ENCODE measurements at regions not wholly inside any gene's neighbourhood (a gene's known extent, or its start where the extent isn't known, plus 50 kb on each side); places are given as distances from the start of the nearest gene placed in this dataset.
"Not testable (repeated sequence)": the region's sequence is repeated elsewhere in the genome, so short reads cannot be mapped to it uniquely, and the experiment has no call there.

DNA sequence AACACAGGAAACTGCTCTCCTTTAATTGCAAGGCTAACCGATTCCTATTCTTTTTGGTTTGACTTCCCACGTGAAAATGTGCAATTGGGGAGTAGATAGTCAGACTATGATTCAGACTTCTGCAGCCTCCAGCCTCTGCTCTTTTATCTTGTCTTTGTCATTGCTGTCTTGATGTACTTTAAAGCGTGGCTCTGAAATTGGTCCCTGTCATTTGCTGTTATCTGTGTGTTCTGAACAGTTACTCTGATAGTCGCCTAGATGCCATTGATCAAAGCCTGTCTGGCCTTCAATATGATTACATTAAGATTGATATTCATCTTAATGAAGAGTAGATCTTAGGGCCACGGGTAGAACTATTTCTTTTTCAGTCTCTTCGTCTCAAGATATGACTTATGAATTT lies 799.2 kb downstream of the REEP3 start:
- Histone ChIP-seq H3K4me3 (no peak overlapping the region), H3K4me1 (replicated peaks in 1 of 2) (peaks cover 0 to 5% of the 10 kb centered on the region in 2 donors), H3K27ac (no peak overlapping the region)
- ATAC-seq (replicated peaks in 6 of 8): no peak
- in situ Hi-C loops (cut with MboI; ENCODE audit: low pct_unique_long_range_greater_than_20kb in 2 of 9, low sequenced_read_pairs in 9 of 9, unreplicated experiment in 9 of 9): no loop called here
- 0 to 100% (median 77%) methylated on average over 1 to 6 of the region's 6 CpGs for WGBS, 10 experiments

DNA sequence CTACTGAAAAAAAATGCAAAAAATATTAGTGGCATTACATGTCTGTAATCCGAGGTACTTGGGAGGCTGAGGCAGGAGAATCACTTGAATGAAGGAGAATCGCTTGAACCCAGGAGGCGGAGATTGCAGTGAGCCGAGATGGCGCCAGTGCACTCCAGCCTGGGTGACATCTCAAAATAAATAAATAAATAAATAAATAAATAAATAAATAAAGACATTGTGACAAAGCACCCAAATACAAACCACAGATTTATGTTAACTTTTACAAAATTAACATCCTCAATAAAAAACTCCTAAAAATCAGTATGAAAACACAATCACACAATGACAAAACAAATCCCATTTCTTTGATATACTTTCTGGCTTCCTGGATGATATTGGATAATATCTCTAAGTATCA lies 808.3 kb downstream of the REEP3 start:
- no peaks in the 10 kb centered on the region for H3K4me1 ChIP-seq (replicated peaks in 1 of 2)
- no peak overlapping the region for H3K4me3 ChIP-seq
- no peak overlapping the region for H3K27ac ChIP-seq
- ATAC-seq (replicated peaks in 6 of 8): no peak
- WGBS, 10 experiments: 29 to 100% (median 93%) methylated on average over 3 to 5 of the region's 5 CpGs; no CpG with 5 or more reads in 3 of the 10 experiments
- in situ Hi-C loops (cut with MboI; ENCODE audit: low pct_unique_long_range_greater_than_20kb in 2 of 9, low sequenced_read_pairs in 9 of 9, unreplicated experiment in 9 of 9): no loop called here

DNA sequence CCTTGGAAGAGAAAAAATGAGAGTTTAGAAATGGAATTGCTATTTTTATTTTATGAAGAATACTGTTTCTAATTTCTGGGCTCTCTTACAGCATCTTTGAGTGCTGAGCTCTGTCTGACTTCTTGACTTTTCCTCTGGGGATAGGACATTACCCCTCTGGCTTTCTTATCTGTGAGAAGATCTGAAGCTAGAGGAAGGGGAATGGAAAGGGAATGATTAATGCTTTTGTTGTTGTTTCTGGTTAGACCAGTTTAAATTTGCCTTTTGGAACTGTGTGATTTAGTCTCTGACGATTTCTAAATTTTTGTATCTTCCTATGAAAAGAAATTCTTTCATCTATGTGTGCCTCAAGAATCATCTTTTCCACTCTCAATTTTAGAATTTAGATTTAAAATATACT lies 811.4 kb downstream of the REEP3 start:
- Histone ChIP-seq H3K4me3 (no peak overlapping the region), H3K27ac (no peak overlapping the region), H3K4me1 (replicated peaks in 1 of 2) (no peaks in the 10 kb centered on the region)
- WGBS, 10 experiments: 0 to 100% (median 83%) methylated on average over 1 of the region's 1 CpG; no CpG with 5 or more reads in 3 of the 10 experiments
- no peak for ATAC-seq (replicated peaks in 6 of 8)
- in situ Hi-C loops (cut with MboI; ENCODE audit: low pct_unique_long_range_greater_than_20kb in 2 of 9, low sequenced_read_pairs in 9 of 9, unreplicated experiment in 9 of 9): no loop called here

DNA sequence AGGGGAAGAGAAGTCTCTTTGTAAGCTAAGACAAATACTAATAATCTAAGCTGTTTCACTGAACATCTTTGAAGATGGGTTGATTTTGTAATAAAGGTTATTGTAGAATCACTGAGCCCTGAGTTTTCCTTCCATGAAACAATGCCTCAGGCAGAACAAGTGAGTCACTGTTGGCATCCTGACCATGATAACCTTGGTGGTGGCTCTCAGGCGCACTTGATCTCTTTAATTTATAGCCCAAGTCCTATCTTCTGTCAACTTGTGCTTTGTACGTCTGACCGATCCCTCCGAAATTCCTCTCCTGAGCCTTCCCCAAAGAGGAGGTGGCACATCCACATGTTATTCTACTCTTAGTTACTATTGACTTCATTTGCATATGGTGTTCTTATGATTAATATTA lies 812.9 kb downstream of the REEP3 start:
- no peak for ATAC-seq (replicated peaks in 6 of 8)
- no peaks in the 10 kb centered on the region for H3K4me1 ChIP-seq (replicated peaks in 1 of 2)
- H3K27ac ChIP-seq: no peak overlapping the region
- WGBS, 10 experiments: 20 to 100% (median 79%) methylated on average over 1 to 4 of the region's 4 CpGs; no CpG with 5 or more reads in 3 of the 10 experiments
- no peak overlapping the region for H3K4me3 ChIP-seq
- in situ Hi-C loops (cut with MboI; ENCODE audit: low pct_unique_long_range_greater_than_20kb in 2 of 9, low sequenced_read_pairs in 9 of 9, unreplicated experiment in 9 of 9): no loop called here

DNA sequence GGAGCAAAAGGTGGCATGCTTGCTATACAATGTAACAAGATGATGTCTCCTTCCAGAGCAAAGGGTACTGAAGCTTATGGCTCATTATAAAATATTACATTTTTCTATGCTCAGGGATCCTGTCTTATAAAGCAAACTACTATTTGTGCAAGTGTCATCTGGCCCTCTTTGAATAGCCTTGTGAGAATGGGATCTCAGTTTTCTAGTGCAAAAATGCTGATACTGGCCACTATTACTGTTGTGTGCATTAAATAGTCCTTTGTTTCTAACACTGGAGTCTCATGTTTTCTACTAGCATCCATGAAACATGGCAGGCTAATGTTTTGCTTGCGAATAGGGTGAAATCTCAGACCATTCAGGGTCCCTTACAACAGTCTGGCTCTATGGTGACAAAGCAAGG lies 823.0 kb downstream of the REEP3 start:
- H3K4me1 ChIP-seq (replicated peaks in 1 of 2): no peaks in the 10 kb centered on the region
- 0 to 100% (median 100%) methylated on average over 1 of the region's 1 CpG; no CpG with 5 or more reads in 3 of the 10 experiments for WGBS, 10 experiments
- H3K4me3 ChIP-seq: no peak overlapping the region
- in situ Hi-C loops (cut with MboI; ENCODE audit: low pct_unique_long_range_greater_than_20kb in 2 of 9, low sequenced_read_pairs in 9 of 9, unreplicated experiment in 9 of 9): no loop called here
- ATAC-seq (replicated peaks in 6 of 8): no peak
- H3K27ac ChIP-seq: no peak overlapping the region

DNA sequence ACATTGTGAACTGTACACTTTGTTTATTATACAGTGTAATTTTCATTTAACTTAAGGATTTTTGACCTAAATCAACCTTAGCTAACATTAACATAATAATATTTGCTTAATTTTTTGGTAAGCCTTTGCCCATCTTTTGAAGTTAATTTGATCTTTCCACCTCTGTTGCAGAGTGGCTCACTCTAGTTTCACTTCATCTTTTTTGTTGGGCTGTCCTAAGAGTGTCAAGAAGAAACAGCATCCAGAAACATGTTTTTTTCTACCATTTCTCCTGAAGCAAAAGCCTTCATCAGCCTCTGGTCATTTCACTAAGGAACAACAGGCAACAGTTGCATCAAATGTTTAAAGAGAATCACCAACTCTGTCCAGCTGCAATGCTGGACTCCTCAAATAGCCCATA lies 824.7 kb downstream of the REEP3 start:
- no peaks in the 10 kb centered on the region for H3K4me1 ChIP-seq (replicated peaks in 1 of 2)
- no peak overlapping the region for H3K4me3 ChIP-seq
- in situ Hi-C loops (cut with MboI; ENCODE audit: low pct_unique_long_range_greater_than_20kb in 2 of 9, low sequenced_read_pairs in 9 of 9, unreplicated experiment in 9 of 9): no loop called here
- no peak overlapping the region for H3K27ac ChIP-seq
- ATAC-seq (replicated peaks in 6 of 8): no peak

DNA sequence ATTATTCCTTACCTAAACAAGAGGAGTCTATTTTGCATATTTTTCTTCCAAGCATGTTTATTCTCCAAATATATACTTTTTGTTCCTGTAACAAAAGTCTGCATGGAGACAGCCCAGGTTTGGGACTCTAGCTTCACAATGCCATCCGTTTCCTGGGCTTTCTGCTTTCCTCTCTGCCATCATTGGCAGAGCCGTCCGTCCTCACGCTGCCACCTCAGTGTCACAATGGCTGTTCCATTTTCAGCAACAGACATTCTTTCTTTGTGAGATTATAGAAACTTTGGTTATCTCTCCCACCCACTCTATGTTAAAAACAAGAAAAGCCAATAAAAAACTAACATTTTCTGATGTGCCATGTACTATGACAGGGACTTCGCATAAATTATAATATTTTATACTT lies 825.2 kb downstream of the REEP3 start:
- 31 to 100% (median 68%) methylated on average over 1 to 5 of the region's 5 CpGs for WGBS, 10 experiments
- H3K4me1 ChIP-seq (replicated peaks in 1 of 2): no peaks in the 10 kb centered on the region
- in situ Hi-C loops (cut with MboI; ENCODE audit: low pct_unique_long_range_greater_than_20kb in 2 of 9, low sequenced_read_pairs in 9 of 9, unreplicated experiment in 9 of 9): no loop called here

DNA sequence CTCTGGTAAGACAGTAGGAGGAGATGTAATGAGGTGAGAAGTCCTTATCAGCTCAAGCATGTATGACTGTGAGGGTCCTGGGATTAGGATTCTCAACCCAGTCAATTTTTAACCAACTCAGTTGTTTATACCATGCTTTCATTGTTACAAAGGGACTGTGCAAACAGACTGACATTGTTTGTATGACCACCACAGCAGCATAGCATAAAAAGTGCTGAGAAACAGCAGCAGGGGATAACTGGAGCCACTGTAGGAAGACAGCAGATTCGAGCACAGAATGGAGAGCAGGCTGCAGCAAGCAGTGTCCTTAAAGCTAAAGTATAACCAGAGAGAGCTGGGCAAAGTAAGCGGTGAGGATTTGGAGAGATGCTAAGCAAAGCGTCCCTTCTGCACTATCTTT lies 829.5 kb downstream of the REEP3 start:
- in situ Hi-C loops (cut with MboI; ENCODE audit: low pct_unique_long_range_greater_than_20kb in 2 of 9, low sequenced_read_pairs in 9 of 9, unreplicated experiment in 9 of 9): no loop called here
- H3K4me3 ChIP-seq: no peak overlapping the region
- 0 to 50% (median 37%) methylated on average over 1 to 3 of the region's 3 CpGs; no CpG with 5 or more reads in 2 of the 10 experiments for WGBS, 10 experiments
- H3K27ac ChIP-seq: no peak overlapping the region
- ATAC-seq (replicated peaks in 6 of 8): peak in 1 of 8 experiments; percentile 49
- H3K4me1 ChIP-seq (replicated peaks in 1 of 2): no peaks in the 10 kb centered on the region

More for the DNA sequence above, 825.2 kb downstream of the REEP3 start:
- Histone ChIP-seq H3K4me3 (no peak overlapping the region), H3K27ac (no peak overlapping the region)
- ATAC-seq (replicated peaks in 6 of 8): peak in 5 of 8 experiments; percentile 49 to 69 (median 61)

DNA sequence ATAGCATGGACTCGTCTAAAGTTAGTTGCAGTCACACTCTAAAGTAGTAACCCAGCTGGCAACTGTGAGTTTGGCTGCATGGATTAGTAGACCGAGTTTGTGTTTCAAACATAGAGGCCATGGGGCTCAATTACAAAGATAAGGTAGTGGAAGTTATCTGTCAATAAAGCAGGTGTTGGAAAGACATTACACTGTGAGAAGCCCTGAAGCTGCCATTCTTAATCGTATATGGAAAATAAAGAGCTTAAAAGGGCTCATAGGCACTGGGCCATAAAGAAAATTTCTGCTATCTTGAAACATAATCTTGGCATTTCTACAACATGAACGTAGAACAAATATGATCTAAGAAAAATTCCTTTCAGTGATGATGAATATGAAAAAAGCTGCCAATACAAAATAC lies 837.7 kb downstream of the REEP3 start:
- H3K27ac ChIP-seq: no peak overlapping the region
- in situ Hi-C loops (cut with MboI; ENCODE audit: low pct_unique_long_range_greater_than_20kb in 2 of 9, low sequenced_read_pairs in 9 of 9, unreplicated experiment in 9 of 9): no loop called here
- 0 to 100% (median 73%) methylated on average over 1 to 4 of the region's 4 CpGs for WGBS, 10 experiments

DNA sequence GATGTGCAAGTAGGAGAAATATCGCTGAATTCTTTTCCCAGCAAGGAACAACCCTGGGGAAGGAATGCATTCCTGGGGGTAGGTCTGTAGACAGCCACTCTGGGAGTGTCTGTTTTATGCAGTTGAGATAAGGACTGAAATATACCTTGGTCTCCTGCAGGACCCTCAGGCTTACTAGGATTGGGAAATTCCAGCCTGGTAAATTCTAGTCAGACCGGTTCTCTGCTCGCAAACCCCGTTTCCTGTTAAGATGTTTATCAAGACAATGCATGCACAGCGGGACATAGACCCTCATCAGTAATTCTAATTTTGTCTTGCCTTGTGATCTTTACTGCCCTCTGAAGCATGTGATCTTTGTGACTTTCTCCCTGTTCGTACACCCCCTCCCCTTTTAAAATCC lies 839.0 kb downstream of the REEP3 start:
- in situ Hi-C loops (cut with MboI; ENCODE audit: low pct_unique_long_range_greater_than_20kb in 2 of 9, low sequenced_read_pairs in 9 of 9, unreplicated experiment in 9 of 9); H3K4me1 ChIP-seq (replicated peaks in 1 of 2); H3K27ac ChIP-seq; H3K4me3 ChIP-seq; ATAC-seq (replicated peaks in 6 of 8): not testable (repeated sequence)
- WGBS, 10 experiments: 0 to 100% (median 93%) methylated on average over 1 to 5 of the region's 6 CpGs; no CpG with 5 or more reads in 1 of the 10 experiments

More for the DNA sequence above, 837.7 kb downstream of the REEP3 start:
- no peaks in the 10 kb centered on the region for H3K4me1 ChIP-seq (replicated peaks in 1 of 2)
- ATAC-seq (replicated peaks in 6 of 8): no peak
- no peak overlapping the region for H3K4me3 ChIP-seq

DNA sequence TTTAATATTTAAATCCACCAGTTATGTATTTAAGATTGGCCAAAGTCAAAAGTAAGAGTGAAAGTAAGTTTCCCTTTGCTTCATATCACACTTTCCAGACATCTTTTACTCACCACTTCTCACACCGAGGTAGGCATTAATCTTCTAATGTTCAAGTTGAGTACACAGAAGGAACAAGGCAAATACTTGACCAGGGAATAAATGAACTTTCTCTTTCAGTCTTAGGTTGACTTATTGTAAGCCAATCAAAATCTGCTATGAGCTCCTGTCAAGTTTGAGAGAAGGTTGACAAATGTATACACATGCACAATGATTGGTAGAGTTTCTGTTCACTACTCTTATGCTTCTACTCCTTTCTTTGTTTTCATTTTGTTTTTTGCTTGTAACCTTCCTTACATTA lies 842.5 kb downstream of the REEP3 start:
- H3K4me3 ChIP-seq: no peak overlapping the region
- no peak for ATAC-seq (replicated peaks in 6 of 8)
- in situ Hi-C loops (cut with MboI; ENCODE audit: low pct_unique_long_range_greater_than_20kb in 2 of 9, low sequenced_read_pairs in 9 of 9, unreplicated experiment in 9 of 9): no loop called here
- WGBS, 10 experiments: 0 to 100% (median 69%) methylated on average over 1 of the region's 1 CpG; no CpG with 5 or more reads in 4 of the 10 experiments
- H3K27ac ChIP-seq: no peak overlapping the region
- H3K4me1 ChIP-seq (replicated peaks in 1 of 2): no peaks in the 10 kb centered on the region

DNA sequence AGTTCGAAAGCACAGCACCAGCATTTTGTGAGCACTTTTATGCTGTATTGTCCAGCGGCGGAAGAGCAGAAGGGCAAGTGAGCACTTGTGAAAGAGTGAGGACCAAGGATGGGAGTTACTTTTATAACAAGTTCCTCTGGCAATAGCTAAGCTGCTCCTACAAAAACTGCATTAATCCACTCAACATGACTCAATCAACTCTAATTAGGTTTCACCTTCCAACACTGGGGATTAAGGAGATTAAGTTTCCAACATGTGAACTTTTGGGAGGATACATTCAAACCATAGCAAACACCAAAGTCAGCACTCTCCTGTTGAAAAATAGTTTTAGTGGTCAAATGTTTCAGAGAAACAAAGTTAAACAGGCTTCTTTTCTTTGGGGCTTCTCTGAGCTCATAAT lies 844.5 kb downstream of the REEP3 start:
- in situ Hi-C loops (cut with MboI; ENCODE audit: low pct_unique_long_range_greater_than_20kb in 2 of 9, low sequenced_read_pairs in 9 of 9, unreplicated experiment in 9 of 9): no loop called here
- WGBS, 10 experiments: 19 to 100% (median 80%) methylated on average over 1 to 3 of the region's 3 CpGs; no CpG with 5 or more reads in 1 of the 10 experiments
- H3K4me1 ChIP-seq (replicated peaks in 1 of 2): no peaks in the 10 kb centered on the region
- no peak overlapping the region for H3K4me3 ChIP-seq
- ATAC-seq (replicated peaks in 6 of 8): no peak
- H3K27ac ChIP-seq: no peak overlapping the region

DNA sequence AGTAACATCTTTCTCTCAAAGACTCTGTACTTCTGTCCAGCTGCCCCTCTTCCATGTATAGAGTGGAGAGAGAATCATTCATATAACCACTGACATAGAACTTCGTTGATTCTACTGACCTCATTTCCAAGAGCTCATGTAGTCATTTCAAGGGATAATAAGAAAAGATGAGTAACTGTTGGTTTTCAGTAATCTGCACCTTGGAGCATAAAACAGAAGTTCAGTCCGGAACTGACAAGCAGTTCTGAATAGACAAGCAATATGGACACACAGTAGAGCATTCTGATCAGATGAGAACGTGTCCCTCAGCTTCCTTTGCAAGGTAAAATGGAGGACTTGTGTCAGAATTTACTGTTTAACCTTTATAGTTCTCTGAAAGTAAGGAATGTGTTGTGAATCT lies 847.1 kb downstream of the REEP3 start:
- WGBS, 10 experiments: 0 to 100% (median 76%) methylated on average over 1 to 3 of the region's 3 CpGs

DNA sequence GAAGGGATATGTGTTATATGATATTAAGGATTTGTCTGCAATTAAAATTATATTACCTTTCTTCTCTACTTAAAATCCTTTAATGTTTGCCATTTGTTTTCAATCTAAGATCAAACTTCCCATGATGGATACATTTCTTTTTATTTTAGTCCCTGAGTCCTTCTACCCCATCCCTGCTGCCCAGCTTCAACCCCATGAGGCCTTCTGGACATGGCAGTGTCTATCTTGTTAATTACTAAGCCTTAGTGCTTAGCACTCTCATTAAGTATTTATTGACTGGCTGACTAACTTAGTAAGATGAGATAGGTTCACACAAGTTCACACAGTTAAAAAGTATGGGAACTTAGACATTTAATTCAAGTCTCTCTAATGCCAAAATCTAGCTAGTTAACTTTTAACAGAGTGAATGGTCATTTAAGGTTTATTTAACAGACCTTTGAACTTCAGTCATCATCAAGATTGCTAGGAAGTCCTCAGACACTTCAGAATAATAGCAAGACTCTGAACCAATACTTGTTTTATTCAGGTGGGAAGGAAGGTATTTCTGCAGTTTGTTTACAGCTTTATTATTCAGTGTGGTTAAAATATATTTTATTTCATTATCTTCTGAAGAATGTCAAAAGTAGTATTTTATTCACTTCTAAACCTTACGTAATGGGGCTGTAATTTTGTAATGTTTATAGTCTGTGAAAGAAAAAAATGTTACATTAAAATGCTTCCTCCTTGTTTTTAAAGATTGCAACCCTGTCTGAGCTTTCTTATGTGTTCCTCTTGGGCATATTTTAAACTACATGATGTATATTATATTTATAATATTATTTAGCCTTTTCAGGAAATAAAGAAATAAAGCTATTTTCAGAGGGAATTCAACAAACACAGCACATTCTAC lies 848.9 kb downstream of the REEP3 start:
- WGBS, 10 experiments: 0 to 100% (median 60%) methylated on average over 1 of the region's 1 CpG; no CpG with 5 or more reads in 1 of the 10 experiments
- in situ Hi-C loops (cut with MboI; ENCODE audit: low pct_unique_long_range_greater_than_20kb in 2 of 9, low sequenced_read_pairs in 9 of 9, unreplicated experiment in 9 of 9): no loop called here
- ATAC-seq (replicated peaks in 6 of 8): no peak
- H3K4me1 ChIP-seq (replicated peaks in 1 of 2): no peaks in the 10 kb centered on the region
- H3K4me3 ChIP-seq: no peak overlapping the region
- no peak overlapping the region for H3K27ac ChIP-seq

More for the DNA sequence above, 847.1 kb downstream of the REEP3 start:
- in situ Hi-C loops (cut with MboI; ENCODE audit: low pct_unique_long_range_greater_than_20kb in 2 of 9, low sequenced_read_pairs in 9 of 9, unreplicated experiment in 9 of 9): no loop called here
- no peak overlapping the region for H3K27ac ChIP-seq
- no peaks in the 10 kb centered on the region for H3K4me1 ChIP-seq (replicated peaks in 1 of 2)
- no peak for ATAC-seq (replicated peaks in 6 of 8)
- no peak overlapping the region for H3K4me3 ChIP-seq

Measured in motor neuron (in vitro differentiated cells).